ENCODE measurements at regions not wholly inside any gene's neighbourhood (a gene's known extent, or its start where the extent isn't known, plus 50 kb on each side); places are given as distances from the start of the nearest gene placed in this dataset.

GRCh38 chr4:187370918-187371317 is 624.7 kb upstream of the ZFP42 start:
- TF ChIP-seq BHLHE40 (IDR thresholded peaks at IDR 0.05; ENCODE audit: low read depth, low read length) (no peak), USF2 (IDR thresholded peaks at IDR 0.05; ENCODE audit: low read depth, low read length) (no peak), SMC3 (IDR thresholded peaks at IDR 0.05; ENCODE audit: low read depth, low read length) (no peak), NFE2L2 (IDR thresholded peaks at IDR 0.05; ENCODE audit: low read depth, low read length) (no peak), CEBPB (IDR thresholded peaks at IDR 0.05; ENCODE audit: low read depth, low read length) (no peak), MAFK (IDR thresholded peaks at IDR 0.05; ENCODE audit: low read depth, low read length) (no peak), MXI1 (IDR thresholded peaks at IDR 0.05; ENCODE audit: borderline replicate concordance, low read depth, low read length) (no peak), POLR2A (IDR thresholded peaks at IDR 0.05; ENCODE audit: low read depth, low read length) (no peak), RFX5 (IDR thresholded peaks at IDR 0.05; ENCODE audit: low read depth, low read length) (no peak), CHD1 (IDR thresholded peaks at IDR 0.05; ENCODE audit: low read depth, low read length) (no peak), MAZ (IDR thresholded peaks at IDR 0.05; ENCODE audit: borderline replicate concordance, low read depth, low read length) (no peak), ELK1 (IDR thresholded peaks at IDR 0.05; ENCODE audit: borderline replicate concordance, low read depth, low read length) (no peak), RAD21 (IDR thresholded peaks at IDR 0.05; ENCODE audit: low read length) (no peak), FOS (IDR thresholded peaks at IDR 0.05; ENCODE audit: low read depth, low read length) (no peak), CTCF (conservative IDR thresholded peaks at IDR 0.05; ENCODE audit: low read depth, low read length) (no peak), RCOR1 (IDR thresholded peaks at IDR 0.05; ENCODE audit: insufficient replicate concordance, low read length) (no peak)
- H2BK120ac ChIP-seq (ENCODE audit: low read depth, low read length), result no peak overlapping the region
- H2BK20ac ChIP-seq (ENCODE audit: low read depth, low read length), result no peak overlapping the region
- no peak overlapping the region for H2BK5ac ChIP-seq (ENCODE audit: low read depth, low read length, poor library complexity, severe bottlenecking)
- CTCF ChIA-PET, result no interaction called here
- no peak overlapping the region for H2AFZ ChIP-seq (replicated peaks; ENCODE audit: low read length, poor library complexity)
- BruUV-seq (replicated peaks), result no TSS peak
- no peak overlapping the region for H3K4me3 ChIP-seq (ENCODE audit: insufficient read depth, low read depth, low read length)
- DNase-seq (no peak), ATAC-seq (ENCODE audit: low read depth) (no peak)
- no peak overlapping the region for H3K18ac ChIP-seq (ENCODE audit: low read depth, low read length)
- no peak overlapping the region for H3K4ac ChIP-seq (ENCODE audit: low read depth, low read length)
- intact Hi-C loops (cut with micrococcal nuclease) (no loop called here), in situ Hi-C loops (cut with MboI; ENCODE audit: low sequenced_read_pairs) (no loop called here), dilution Hi-C loops (cut with HindIII; ENCODE audit: low sequenced_read_pairs, unreplicated experiment) (no loop called here)
- no peak overlapping the region for H3K9ac ChIP-seq (ENCODE audit: low read depth, low read length)
- no peaks in the 10 kb centered on the region for H3K79me1 ChIP-seq (ENCODE audit: low read depth in 1 of 2, low read length in 2 of 2)
- no peaks in the 10 kb centered on the region for H4K20me1 ChIP-seq (ENCODE audit: insufficient read depth, low read length)
- POLR2A ChIA-PET (ENCODE audit: unreplicated experiment), result no interaction called here
- H4K8ac ChIP-seq (ENCODE audit: low read depth in 2 of 2, low read length in 2 of 2), result no peak overlapping the region
- H3K23ac ChIP-seq (ENCODE audit: low read depth, low read length), result no peak overlapping the region
- no peak overlapping the region for H2AK9ac ChIP-seq (replicated peaks; ENCODE audit: low read depth, low read length, poor library complexity)
- H3K27ac ChIP-seq (ENCODE audit: insufficient read depth, low read length), result no peak overlapping the region
- no peak overlapping the region for H3K56ac ChIP-seq (ENCODE audit: extremely low read depth, insufficient read depth, low read length)
- 0 out of 2 replicates have a peak, but pooled peaks cover 2% of the 10 kb centered on the region for H3K9me1 ChIP-seq (ENCODE audit: insufficient read depth, low read length)
- H3K4me1 ChIP-seq (ENCODE audit: control insufficient read depth, insufficient read depth, low read length), result no peaks in the 10 kb centered on the region
- H4K91ac ChIP-seq (ENCODE audit: insufficient read depth, low read depth, low read length), result no peak overlapping the region
- no peaks in the 10 kb centered on the region for H3K36me3 ChIP-seq (ENCODE audit: control insufficient read depth, insufficient read depth, low read length)
- H3K27me3 ChIP-seq (ENCODE audit: control insufficient read depth, insufficient read depth, low read length), result no peaks in the 10 kb centered on the region
- no peak overlapping the region for H3K14ac ChIP-seq (replicated peaks; ENCODE audit: low read depth, low read length)
- H3K4me2 ChIP-seq (ENCODE audit: low read depth, low read length), result no peak overlapping the region
- H2BK15ac ChIP-seq (ENCODE audit: low read depth, low read length), result no peak overlapping the region
- no peak overlapping the region for H4K5ac ChIP-seq (ENCODE audit: low read depth, low read length)
- H2AK5ac ChIP-seq (ENCODE audit: low read depth, low read length), result no peak overlapping the region
- H3K9me3 ChIP-seq (ENCODE audit: control insufficient read depth, insufficient read depth, low read length), result no peaks in the 10 kb centered on the region
